D721Med (cell line): ENCODE measurements at regions not wholly inside any gene's neighbourhood (a gene's known extent, or its start where the extent isn't known, plus 50 kb on each side); places are given as distances from the start of the nearest gene placed in this dataset.

ENCODE experiments used
- DNase-seq: peaks from one replicate; pipeline ENCODE4 v3.0.0; 2011; ENCODE audit warnings: low spot score; ENCODE audit not compliant: insufficient read length
- FAIRE-seq: peaks from 2 replicates; lab custom pipeline; 2011; peaks lifted over from hg19 to GRCh38; lab: Jason Lieb, UNC
- TF ChIP-seq, protein P1 (sequence below): IDR thresholded peaks from 2 replicates; pipeline ENCODE4 v1.5.1; 2012; ENCODE audit warnings: mild to moderate bottlenecking, control low read depth; ENCODE audit not compliant: insufficient read depth; ENCODE audit errors: missing control alignments

DNA sequence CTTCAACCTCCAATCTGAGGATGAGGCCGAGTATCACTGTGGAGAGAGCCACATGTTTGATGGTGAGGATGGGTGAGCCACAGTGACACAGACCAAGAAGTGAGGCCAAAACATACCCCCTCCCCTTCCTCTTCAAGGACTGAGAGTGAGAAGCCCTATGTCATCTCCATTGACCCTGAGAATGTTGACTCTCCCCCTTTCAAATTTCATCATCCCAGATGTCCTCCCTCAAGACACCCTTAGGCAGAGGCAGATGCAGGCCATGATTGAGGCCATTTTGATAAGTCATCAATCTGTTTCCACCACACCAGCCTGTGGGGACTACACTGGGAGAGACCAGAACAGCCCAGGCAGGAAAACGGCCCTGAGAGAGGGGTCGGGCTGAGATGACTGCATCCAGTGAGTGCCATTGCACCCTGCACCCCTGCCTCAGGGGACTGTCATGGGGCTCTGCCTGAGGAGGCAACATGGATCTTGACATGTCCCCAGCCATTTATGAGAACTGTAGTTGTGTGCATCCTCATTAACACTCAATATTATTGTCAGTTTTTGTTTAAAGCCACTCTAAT lies 84.2 kb upstream of the IGLL5 start:
- TF ChIP-seq, protein P1, sequence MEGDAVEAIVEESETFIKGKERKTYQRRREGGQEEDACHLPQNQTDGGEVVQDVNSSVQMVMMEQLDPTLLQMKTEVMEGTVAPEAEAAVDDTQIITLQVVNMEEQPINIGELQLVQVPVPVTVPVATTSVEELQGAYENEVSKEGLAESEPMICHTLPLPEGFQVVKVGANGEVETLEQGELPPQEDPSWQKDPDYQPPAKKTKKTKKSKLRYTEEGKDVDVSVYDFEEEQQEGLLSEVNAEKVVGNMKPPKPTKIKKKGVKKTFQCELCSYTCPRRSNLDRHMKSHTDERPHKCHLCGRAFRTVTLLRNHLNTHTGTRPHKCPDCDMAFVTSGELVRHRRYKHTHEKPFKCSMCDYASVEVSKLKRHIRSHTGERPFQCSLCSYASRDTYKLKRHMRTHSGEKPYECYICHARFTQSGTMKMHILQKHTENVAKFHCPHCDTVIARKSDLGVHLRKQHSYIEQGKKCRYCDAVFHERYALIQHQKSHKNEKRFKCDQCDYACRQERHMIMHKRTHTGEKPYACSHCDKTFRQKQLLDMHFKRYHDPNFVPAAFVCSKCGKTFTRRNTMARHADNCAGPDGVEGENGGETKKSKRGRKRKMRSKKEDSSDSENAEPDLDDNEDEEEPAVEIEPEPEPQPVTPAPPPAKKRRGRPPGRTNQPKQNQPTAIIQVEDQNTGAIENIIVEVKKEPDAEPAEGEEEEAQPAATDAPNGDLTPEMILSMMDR = no peak
- FAIRE-seq (no peak), DNase-seq (no peak)

DNA sequence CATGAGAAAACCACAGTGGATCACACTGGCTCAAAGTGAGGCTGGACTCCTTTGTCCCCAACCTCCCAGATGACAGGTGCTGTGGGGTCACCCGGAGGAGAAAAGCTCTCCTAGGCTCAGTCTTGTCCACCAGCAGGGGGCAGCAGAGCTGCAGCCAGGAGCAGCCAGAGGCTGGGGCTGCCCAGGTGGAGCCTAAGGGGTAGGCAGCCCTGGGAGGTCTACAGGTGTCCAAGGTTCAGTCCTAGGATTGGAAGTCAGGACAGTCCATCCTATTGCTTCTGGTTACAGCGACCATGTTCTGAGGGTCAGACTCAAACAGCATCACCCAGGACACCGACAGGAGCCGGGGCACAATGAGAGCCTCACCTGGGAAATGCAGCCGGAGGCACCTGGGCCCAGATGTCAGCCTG lies 77.6 kb upstream of the IGLL5 start:
- TF ChIP-seq, protein P1 = peak; percentile 39
- DNase-seq = no peak
- FAIRE-seq = no peak

DNA sequence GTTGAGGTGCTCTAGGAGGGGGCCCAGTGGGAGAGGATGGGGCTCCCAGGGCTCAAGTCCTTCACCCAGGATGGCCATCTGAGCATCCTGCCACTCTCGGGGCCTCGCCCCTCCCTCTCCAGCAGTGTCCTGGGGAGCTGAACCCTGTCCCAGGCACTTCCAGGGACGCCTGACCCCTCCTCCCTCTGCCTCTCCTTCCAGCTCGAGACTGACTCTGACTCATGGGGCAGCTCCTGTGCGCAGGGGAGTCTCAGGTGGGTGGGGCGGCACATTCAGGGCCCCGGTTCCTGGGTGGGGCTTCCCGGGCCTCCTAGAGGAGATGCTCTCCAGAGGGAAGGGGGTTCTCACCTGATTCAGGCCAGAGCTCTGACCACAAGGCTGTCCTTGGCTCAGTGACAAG lies 77.1 kb upstream of the IGLL5 start:
- no peak for FAIRE-seq
- DNase-seq = no peak
- TF ChIP-seq, protein P1 = no peak

DNA sequence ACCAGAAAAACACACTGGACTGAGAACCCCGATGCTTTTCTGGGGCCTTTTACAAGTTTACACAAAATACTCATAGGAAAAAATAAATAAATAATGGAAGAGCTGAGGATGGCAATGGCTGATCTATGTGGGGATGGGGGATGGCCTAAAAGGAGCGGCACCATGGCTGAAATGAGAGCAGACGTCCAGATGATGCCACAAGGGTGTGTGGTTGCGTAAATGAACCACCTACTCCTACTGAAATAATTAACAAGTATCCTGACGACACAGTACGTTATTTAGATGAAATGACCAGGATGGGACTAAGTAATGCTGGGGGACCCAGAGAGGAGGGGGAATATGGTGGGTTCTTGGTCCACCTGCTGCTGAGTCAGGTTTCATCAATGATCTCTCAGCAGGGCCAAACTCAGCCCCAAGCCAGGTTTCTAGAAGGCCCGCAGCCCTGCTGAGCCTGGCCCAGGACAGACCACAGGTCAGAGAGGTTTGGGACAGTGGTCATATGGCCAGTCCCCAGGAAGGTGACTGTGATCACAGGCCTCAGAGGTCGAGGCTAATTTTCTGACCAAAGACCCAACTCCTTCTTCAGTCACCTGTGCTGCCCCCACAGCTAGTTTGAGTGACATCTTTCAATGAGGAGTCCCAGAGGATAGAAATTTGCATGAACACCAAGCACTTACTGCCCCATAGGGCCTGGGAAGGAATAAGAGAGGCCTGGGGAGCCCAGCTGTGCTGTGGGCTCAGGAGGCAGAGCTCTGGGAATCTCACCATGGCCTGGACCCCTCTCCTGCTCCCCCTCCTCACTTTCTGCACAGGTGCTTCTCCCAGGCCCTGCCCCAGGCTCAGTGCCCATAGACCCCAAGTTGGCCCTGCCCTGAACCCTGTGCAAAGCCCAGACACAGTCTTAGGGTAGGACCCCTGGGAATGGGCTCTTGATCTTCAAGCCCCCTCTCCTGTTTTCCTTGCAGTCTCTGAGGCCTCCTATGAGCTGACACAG lies 76.3 kb upstream of the IGLL5 start:
- no peak for FAIRE-seq
- no peak for DNase-seq

DNA sequence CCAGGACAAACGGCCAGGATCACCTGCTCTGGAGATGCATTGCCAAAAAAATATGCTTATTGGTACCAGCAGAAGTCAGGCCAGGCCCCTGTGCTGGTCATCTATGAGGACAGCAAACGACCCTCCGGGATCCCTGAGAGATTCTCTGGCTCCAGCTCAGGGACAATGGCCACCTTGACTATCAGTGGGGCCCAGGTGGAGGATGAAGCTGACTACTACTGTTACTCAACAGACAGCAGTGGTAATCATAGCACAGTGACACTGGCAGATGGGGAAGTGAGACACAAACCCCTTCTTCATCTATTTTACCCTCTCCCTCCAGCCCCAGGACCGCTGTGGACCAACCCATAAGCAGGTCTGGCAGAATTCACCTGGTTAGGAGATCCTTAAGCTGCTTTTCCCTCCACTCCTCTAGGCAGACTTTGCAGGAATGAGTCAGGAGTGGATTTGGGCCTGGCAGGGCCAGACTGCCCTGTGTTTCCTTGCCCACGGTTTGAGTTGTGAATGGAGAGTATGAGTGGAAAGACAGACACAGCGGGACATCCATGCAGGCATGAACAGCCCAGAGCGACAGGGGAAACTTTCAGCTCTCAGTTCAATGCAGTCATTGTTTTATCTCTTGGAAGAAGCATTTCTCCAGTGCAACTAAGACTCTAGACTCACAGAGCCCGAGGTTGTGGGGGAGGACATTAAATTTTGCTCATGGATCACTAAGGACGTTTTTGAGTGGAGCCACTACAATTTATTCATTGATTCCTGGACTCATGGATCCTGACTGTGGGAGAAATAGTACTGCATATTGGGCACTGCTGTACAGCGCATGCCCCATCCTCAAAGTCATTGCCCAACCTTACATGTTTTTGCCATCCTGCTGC lies 75.3 kb upstream of the IGLL5 start:
- no peak for DNase-seq

More for the DNA sequence above, 76.3 kb upstream of the IGLL5 start:
- TF ChIP-seq, protein P1 = no peak

DNA sequence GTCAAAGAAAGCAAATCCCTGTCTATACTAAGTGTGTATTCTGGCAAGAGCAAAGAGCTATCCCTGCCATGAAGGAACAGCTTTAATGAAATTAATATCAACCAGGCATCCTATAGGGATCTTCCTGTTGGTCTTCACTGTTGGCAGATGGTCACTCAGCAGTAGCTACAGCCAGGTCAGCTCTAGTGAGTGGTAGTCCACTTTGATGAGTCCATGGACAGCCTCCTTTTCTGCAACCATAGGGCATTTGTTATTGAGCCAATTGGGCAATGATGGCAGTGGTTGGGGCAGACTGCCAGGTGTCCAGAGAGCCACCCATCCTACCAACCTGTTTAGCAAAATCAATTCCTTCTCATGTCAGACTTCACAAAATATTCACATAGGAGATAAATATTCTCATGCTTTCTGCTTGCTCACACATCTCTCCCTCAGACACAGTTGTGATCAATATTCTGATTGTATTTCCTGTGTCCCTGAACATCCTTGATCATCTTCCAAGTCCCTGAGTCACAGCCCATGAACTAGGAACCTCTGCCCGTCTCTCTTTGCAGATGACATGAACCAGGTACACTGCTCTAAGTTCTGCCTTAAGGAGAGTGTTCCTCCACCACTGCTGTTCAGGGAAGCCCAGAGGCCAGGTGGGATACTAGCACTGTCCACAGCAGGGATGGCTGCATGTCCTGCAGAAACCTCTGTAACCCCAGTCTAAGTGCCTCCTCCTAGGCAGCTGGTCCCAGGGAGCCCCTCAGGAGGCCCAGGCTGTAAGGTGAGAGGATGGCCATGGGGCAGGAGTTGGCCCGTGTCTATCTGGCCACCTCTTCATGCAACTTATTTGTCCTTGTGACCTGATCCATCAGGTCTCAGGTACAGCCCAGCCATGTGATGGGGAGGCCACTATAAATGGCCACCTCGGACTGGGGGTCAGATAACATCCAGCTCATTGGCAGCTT lies 74.2 kb upstream of the IGLL5 start:
- FAIRE-seq = no peak
- TF ChIP-seq, protein P1 = no peak
- no peak for DNase-seq

More for the DNA sequence above, 75.3 kb upstream of the IGLL5 start:
- TF ChIP-seq, protein P1 = no peak
- no peak for FAIRE-seq
